ENCODE measurements at regions not wholly inside any gene's neighbourhood (a gene's known extent, or its start where the extent isn't known, plus 50 kb on each side); places are given as distances from the start of the nearest gene placed in this dataset.

GRCh38 chr16:26818393-26818792, 248.3 kb upstream of the C16orf82 start:
- H3K4me3 ChIP-seq (replicated peaks in 1 of 3; ENCODE audit: insufficient read depth in 1 of 3, low read depth in 2 of 3, low read length in 3 of 3), result no peak overlapping the region
- in situ Hi-C loops (cut with HindIII; ENCODE audit: extremely low pct_ligation_motif_present, low pct_unique_long_range_greater_than_20kb) (no loop called here), intact Hi-C loops (cut with micrococcal nuclease; ENCODE audit: unreplicated experiment) (no loop called here)
- FAIRE-seq (no peak), DNase-seq (ENCODE audit: low spot score) (no peak), ATAC-seq (no peak)
- CTCF ChIA-PET (ENCODE audit: low intra/inter-chr PET ratio, low total read pairs), result no interaction called here
- TF ChIP-seq ZNF629 (CRISPR knock-in tag; conservative IDR thresholded peaks at IDR 0.05), result peak; percentile 72
- TF ChIP-seq MIXL1 (CRISPR knock-in tag; IDR thresholded peaks at IDR 0.05), result no peak
- H3K27me3 ChIP-seq (ENCODE audit: control insufficient read depth in 1 of 2, insufficient read depth in 2 of 2, low read length in 2 of 2), result peaks cover 2 to 26% of the 10 kb centered on the region in 2 experiments; a peak in 4 of 5 replicates
- H3K9ac ChIP-seq (ENCODE audit: insufficient read depth, low read depth, low read length), result no peak overlapping the region
- no TSS peak for BruUV-seq (replicated peaks)
- no peaks in the 10 kb centered on the region for H4K20me1 ChIP-seq (ENCODE audit: insufficient read depth, low read length)
- POLR2A ChIA-PET, result no interaction called here
- no peak overlapping the region for H2AFZ ChIP-seq (ENCODE audit: low read length)
- WGBS (ENCODE audit: low lambda C conversion rate), result 6% methylated on average over 2 of the region's 2 CpGs
- H3K9me3 ChIP-seq (ENCODE audit: low read length), result peaks cover 2% of the 10 kb centered on the region; the same call in 1 of the 2 replicates
- no peak overlapping the region for H3K4me2 ChIP-seq (ENCODE audit: low read depth, low read length)
- H3K36me3 ChIP-seq (replicated peaks in 1 of 2; ENCODE audit: control insufficient read depth in 1 of 2, insufficient read depth in 2 of 2, low read length in 2 of 2), result no peaks in the 10 kb centered on the region
- H3K79me2 ChIP-seq (ENCODE audit: insufficient read depth, low read length), result no peaks in the 10 kb centered on the region
- no peaks in the 10 kb centered on the region for H3K4me1 ChIP-seq (ENCODE audit: insufficient read depth, low read length)
- H3K27ac ChIP-seq (ENCODE audit: extremely low read length, insufficient read depth, low read length), result no peak overlapping the region

GRCh38 chr16:26824469-26824868, 242.3 kb upstream of the C16orf82 start:
- no peak overlapping the region for H3K27ac ChIP-seq (ENCODE audit: extremely low read length, insufficient read depth, low read length)
- DNase-seq (ENCODE audit: low spot score), result no peak
- no peak overlapping the region for H3K4me2 ChIP-seq (ENCODE audit: low read depth, low read length)
- FAIRE-seq, result no peak
- no peak for ATAC-seq
- in situ Hi-C loops (cut with HindIII; ENCODE audit: extremely low pct_ligation_motif_present, low pct_unique_long_range_greater_than_20kb) (no loop called here), intact Hi-C loops (cut with micrococcal nuclease; ENCODE audit: unreplicated experiment) (no loop called here)
- no peaks in the 10 kb centered on the region for H3K9me3 ChIP-seq (ENCODE audit: low read length)
- ChIA-PET CTCF (ENCODE audit: low intra/inter-chr PET ratio, low total read pairs) (no interaction called here), POLR2A (no interaction called here)
- H3K27me3 ChIP-seq (ENCODE audit: control insufficient read depth in 1 of 2, insufficient read depth in 2 of 2, low read length in 2 of 2), result peaks cover 2 to 23% of the 10 kb centered on the region in 2 experiments; a peak in 3 of 5 replicates
- no peaks in the 10 kb centered on the region for H3K79me2 ChIP-seq (ENCODE audit: insufficient read depth, low read length)
- no TSS peak for BruUV-seq (replicated peaks)
- H2AFZ ChIP-seq (ENCODE audit: low read length), result no peak overlapping the region
- WGBS (ENCODE audit: low lambda C conversion rate), result 29% methylated on average over 9 of the region's 9 CpGs
- no peaks in the 10 kb centered on the region for H3K36me3 ChIP-seq (replicated peaks in 1 of 2; ENCODE audit: control insufficient read depth in 1 of 2, insufficient read depth in 2 of 2, low read length in 2 of 2)
- no peaks in the 10 kb centered on the region for H4K20me1 ChIP-seq (ENCODE audit: insufficient read depth, low read length)
- H3K4me3 ChIP-seq (replicated peaks in 1 of 3; ENCODE audit: insufficient read depth in 1 of 3, low read depth in 2 of 3, low read length in 3 of 3), result no peak overlapping the region
- H3K9ac ChIP-seq (ENCODE audit: insufficient read depth, low read depth, low read length), result no peak overlapping the region
- no peaks in the 10 kb centered on the region for H3K4me1 ChIP-seq (ENCODE audit: insufficient read depth, low read length)
- TF ChIP-seq ZBTB2 (CRISPR knock-in tag; IDR thresholded peaks at IDR 0.05; ENCODE audit: low read depth), result no peak
- no peak for TF ChIP-seq ZNF24 (IDR thresholded peaks at IDR 0.05)
- no peak for TF ChIP-seq ZFYVE20 (CRISPR knock-in tag; IDR thresholded peaks at IDR 0.05; ENCODE audit: borderline replicate concordance, low read depth)
- TF ChIP-seq SCMH1 (CRISPR knock-in tag; IDR thresholded peaks at IDR 0.05; ENCODE audit: borderline replicate concordance), result no peak
- TF ChIP-seq ZBTB8A (CRISPR knock-in tag; IDR thresholded peaks at IDR 0.05; ENCODE audit: borderline replicate concordance, low read depth), result no peak
- TF ChIP-seq KDM4B (CRISPR knock-in tag; IDR thresholded peaks at IDR 0.05), result no peak
- TF ChIP-seq TCF7L2 (IDR thresholded peaks at IDR 0.05; ENCODE audit: low read depth, low read length), result no peak
- no peak for TF ChIP-seq NFAT5 (CRISPR knock-in tag; IDR thresholded peaks at IDR 0.05)
- TF ChIP-seq TFE3 (CRISPR knock-in tag; IDR thresholded peaks at IDR 0.05), result no peak
- no peak for TF ChIP-seq GLI4 (CRISPR knock-in tag; IDR thresholded peaks at IDR 0.05; ENCODE audit: borderline replicate concordance)

Measured in HepG2 (cell line).